Stimulated activated CD8-positive, alpha-beta memory T cell treated with anti-CD3 and anti-CD28 coated beads, Interleukin-7, amount 100 ng/mL, for 4 hours (primary cell): ENCODE measurements at regions not wholly inside any gene's neighbourhood (a gene's known extent, or its start where the extent isn't known, plus 50 kb on each side); places are given as distances from the start of the nearest gene placed in this dataset.
"Not testable (repeated sequence)": the region's sequence is repeated elsewhere in the genome, so short reads cannot be mapped to it uniquely, and the experiment has no call there.

Source experiments
- DNase-seq, 2 donors: peaks; one replicate each; pipeline ENCODE4 v3.0.0-alpha.2; 2020; ENCODE audit warnings: low read depth in 2 of 2

- DNase-seq, result no peak
These were observed 51.2 kb upstream of the MEX3C start for GRCh38 chr18:51248685-51249084.

- DNase-seq, result no peak
These were observed 52.5 kb upstream of the MEX3C start for GRCh38 chr18:51250006-51250405.

GRCh38 chr18:51250458-51251024 lies 53.1 kb upstream of the MEX3C start:
- DNase-seq, result no peak

GRCh38 chr18:51251625-51252024 lies 54.1 kb upstream of the MEX3C start:
- DNase-seq, result no peak

- no peak for DNase-seq
These were observed 56.0 kb upstream of the MEX3C start for GRCh38 chr18:51253476-51253875.

- DNase-seq, result no peak
These were observed 58.2 kb upstream of the MEX3C start for GRCh38 chr18:51255693-51256092.

GRCh38 chr18:51257150-51257549 lies 59.7 kb upstream of the MEX3C start:
- DNase-seq, result no peak

GRCh38 chr18:51260118-51260517 lies 62.6 kb upstream of the MEX3C start:
- DNase-seq, result no peak

- DNase-seq, result not testable (repeated sequence)
These were observed 68.6 kb upstream of the MEX3C start for GRCh38 chr18:51266077-51266476.

GRCh38 chr18:51266773-51267172 lies 69.3 kb upstream of the MEX3C start:
- no peak for DNase-seq

- DNase-seq, result no peak
These were observed 76.0 kb upstream of the MEX3C start for GRCh38 chr18:51273437-51273836.

GRCh38 chr18:51275712-51276476 lies 78.4 kb upstream of the MEX3C start:
- DNase-seq, result no peak

GRCh38 chr18:51278045-51278649 lies 80.7 kb upstream of the MEX3C start:
- peak in 1 of 2 donors; percentile 2 for DNase-seq

- DNase-seq, result no peak
These were observed 82.0 kb upstream of the MEX3C start for GRCh38 chr18:51279367-51279984.

GRCh38 chr18:51287818-51288508 lies 90.5 kb upstream of the MEX3C start:
- DNase-seq, result no peak

GRCh38 chr18:51288582-51288981 lies 91.1 kb upstream of the MEX3C start:
- no peak for DNase-seq

- DNase-seq, result no peak
These were observed 93.4 kb upstream of the MEX3C start for GRCh38 chr18:51290860-51291259.

- DNase-seq, result no peak
These were observed 103.4 kb upstream of the MEX3C start for GRCh38 chr18:51300912-51301311.

- no peak for DNase-seq
These were observed 103.9 kb upstream of the MEX3C start for GRCh38 chr18:51301376-51301775.

GRCh38 chr18:51316677-51317076 lies 119.2 kb upstream of the MEX3C start:
- DNase-seq, result no peak

GRCh38 chr18:51321696-51322095 lies 124.2 kb upstream of the MEX3C start:
- DNase-seq, result no peak

GRCh38 chr18:51323961-51324360 lies 126.5 kb upstream of the MEX3C start:
- DNase-seq, result no peak
